GM10248 (cell line): ENCODE measurements at regions not wholly inside any gene's neighbourhood (a gene's known extent, or its start where the extent isn't known, plus 50 kb on each side); places are given as distances from the start of the nearest gene placed in this dataset.

Experiments
- CTCF ChIA-PET: fragments of 300-600 bp; sonication (Branson Sonifier 250); formaldehyde crosslinking; extraction: SDS; loops from one replicate; lab custom pipeline; 2021; ENCODE audit warnings: antibody characterized with exemption; lab: Yijun Ruan, JAX
- POLR2A ChIA-PET: fragments of 350-650 bp; sonication (Branson Sonifier 250); formaldehyde crosslinking; extraction: SDS; loops from one replicate; lab custom pipeline; 2020; ENCODE audit warnings: antibody characterized with exemption; lab: Yijun Ruan, JAX
- DNase-seq: peaks from one replicate; pipeline ENCODE4 v3.0.0; 2012; ENCODE audit errors: extremely low spot score
- TF ChIP-seq, protein P1 (sequence below): IDR thresholded peaks from 2 replicates; pipeline ENCODE4 v1.5.1; 2012; ENCODE audit warnings: mild to moderate bottlenecking, low read depth; ENCODE audit errors: extremely low read depth, missing control alignments, control extremely low read depth

DNA sequence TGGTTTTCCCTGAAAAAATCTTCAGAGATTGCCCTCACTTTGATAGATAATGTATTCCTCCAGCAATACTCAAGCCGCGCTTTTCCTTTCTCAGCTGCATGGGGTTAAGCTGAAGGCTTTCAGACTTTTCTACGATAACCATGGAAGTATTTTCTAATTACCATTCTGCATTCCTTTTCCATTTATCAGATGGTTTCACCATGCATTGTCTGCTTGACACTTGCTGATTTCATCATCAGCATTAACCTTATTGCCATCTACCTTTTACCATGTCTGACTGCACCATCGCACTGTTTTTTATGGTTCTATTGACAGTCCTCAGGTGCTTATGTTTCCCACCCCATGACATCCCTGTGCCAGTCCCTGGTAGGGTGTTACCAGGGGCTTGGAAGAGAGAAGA is 91.6 kb downstream of the DMAC1 start:
- no peak for DNase-seq
- CTCF ChIA-PET = no interaction called here
- POLR2A ChIA-PET = no interaction called here
- TF ChIP-seq, protein P1, sequence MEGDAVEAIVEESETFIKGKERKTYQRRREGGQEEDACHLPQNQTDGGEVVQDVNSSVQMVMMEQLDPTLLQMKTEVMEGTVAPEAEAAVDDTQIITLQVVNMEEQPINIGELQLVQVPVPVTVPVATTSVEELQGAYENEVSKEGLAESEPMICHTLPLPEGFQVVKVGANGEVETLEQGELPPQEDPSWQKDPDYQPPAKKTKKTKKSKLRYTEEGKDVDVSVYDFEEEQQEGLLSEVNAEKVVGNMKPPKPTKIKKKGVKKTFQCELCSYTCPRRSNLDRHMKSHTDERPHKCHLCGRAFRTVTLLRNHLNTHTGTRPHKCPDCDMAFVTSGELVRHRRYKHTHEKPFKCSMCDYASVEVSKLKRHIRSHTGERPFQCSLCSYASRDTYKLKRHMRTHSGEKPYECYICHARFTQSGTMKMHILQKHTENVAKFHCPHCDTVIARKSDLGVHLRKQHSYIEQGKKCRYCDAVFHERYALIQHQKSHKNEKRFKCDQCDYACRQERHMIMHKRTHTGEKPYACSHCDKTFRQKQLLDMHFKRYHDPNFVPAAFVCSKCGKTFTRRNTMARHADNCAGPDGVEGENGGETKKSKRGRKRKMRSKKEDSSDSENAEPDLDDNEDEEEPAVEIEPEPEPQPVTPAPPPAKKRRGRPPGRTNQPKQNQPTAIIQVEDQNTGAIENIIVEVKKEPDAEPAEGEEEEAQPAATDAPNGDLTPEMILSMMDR = no peak

GRCh38 chr9:7704543-7704942 is 95.0 kb downstream of the DMAC1 start:
- CTCF ChIA-PET = interaction anchor here (1.0 to 1.1 kb wide), 2 partner anchors 13 to 29 kb away, joined by 3 read pairs; no protein-coding TSS in a partner anchor
- DNase-seq = no peak
- POLR2A ChIA-PET = no interaction called here
- TF ChIP-seq, protein P1 = no peak

DNA sequence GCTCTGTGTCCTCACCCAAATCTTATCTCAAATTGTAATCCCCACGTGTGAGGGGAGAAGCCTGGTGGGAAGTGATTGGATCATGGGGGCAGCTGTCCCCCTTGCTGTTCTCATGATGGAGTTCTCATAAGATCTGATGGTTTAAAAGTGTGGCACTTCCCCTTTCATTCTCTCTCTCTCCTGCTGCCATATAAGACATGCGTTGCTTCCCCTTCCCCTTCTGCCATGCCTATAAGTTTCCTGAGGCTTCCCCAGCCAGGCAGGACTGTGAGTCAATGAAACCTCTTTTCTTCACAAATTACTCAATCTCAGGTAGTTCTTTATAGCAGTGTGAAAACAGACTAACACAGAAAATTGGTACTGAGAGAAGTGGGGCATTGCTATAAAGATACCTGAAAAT is 107.7 kb downstream of the DMAC1 start:
- no peak for DNase-seq
- ChIA-PET CTCF (interaction anchor here (1.2 kb wide), 1 partner anchor 13 kb away, joined by 3 read pairs; no protein-coding TSS in a partner anchor), POLR2A (no interaction called here)
- TF ChIP-seq, protein P1 = no peak

- ChIA-PET POLR2A (no interaction called here), CTCF (no interaction called here)
- TF ChIP-seq, protein P1 = no peak
- no peak for DNase-seq
These were observed 109.6 kb downstream of the DMAC1 start for GRCh38 chr9:7690014-7690413.

- TF ChIP-seq, protein P1 = no peak
- ChIA-PET POLR2A (no interaction called here), CTCF (no interaction called here)
- no peak for DNase-seq
These were observed 111.0 kb downstream of the DMAC1 start for GRCh38 chr9:7688626-7689025.

DNA sequence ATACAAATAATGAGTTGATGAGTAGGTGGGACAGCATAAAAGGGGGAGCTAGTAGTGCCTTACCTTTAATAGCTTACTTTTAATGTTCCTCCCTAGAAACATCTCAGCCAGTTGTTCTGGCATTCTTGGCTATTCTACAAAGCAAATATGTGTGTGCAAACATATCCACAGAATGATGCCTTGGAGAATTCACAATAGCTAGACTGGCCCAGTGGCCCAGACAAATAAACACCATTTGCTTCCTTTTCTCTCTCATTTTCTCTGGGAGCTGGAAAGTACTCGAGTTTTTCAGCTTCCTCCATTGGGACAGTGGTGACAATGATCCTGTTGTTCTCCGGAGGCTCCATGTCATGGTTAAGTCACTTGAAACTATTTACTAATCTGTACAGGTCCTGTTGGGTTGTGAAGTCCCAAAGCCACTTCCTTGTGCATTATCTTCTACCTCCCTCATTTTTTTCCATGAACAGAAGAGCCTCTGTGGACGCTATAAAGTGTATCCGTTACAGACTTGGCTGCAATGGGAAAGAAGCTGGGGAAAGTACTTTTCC is 122.9 kb downstream of the DMAC1 start:
- CTCF ChIA-PET = interaction anchor here (0.9 to 1.5 kb wide), 5 partner anchors 8 to 38 kb away, joined by 3 to 4 read pairs (median 3); no protein-coding TSS in a partner anchor
- TF ChIP-seq, protein P1 = no peak
- POLR2A ChIA-PET = no interaction called here
- DNase-seq = no peak
